Stimulated activated CD8-positive, alpha-beta memory T cell treated with anti-CD3 and anti-CD28 coated beads, Interleukin-7, amount 100 ng/mL, for 48 hours (primary cell): ENCODE measurements at regions not wholly inside any gene's neighbourhood (a gene's known extent, or its start where the extent isn't known, plus 50 kb on each side); places are given as distances from the start of the nearest gene placed in this dataset.
A peak's percentile ranks its signal among the peaks of the same experiment; 100 is the strongest.

Source experiments
- DNase-seq, 2 donors: peaks; one replicate each; pipeline ENCODE4 v3.0.0-alpha.2; 2020; ENCODE audit warnings: low read depth in 1 of 2; ENCODE audit errors: extremely low read depth in 1 of 2

DNA sequence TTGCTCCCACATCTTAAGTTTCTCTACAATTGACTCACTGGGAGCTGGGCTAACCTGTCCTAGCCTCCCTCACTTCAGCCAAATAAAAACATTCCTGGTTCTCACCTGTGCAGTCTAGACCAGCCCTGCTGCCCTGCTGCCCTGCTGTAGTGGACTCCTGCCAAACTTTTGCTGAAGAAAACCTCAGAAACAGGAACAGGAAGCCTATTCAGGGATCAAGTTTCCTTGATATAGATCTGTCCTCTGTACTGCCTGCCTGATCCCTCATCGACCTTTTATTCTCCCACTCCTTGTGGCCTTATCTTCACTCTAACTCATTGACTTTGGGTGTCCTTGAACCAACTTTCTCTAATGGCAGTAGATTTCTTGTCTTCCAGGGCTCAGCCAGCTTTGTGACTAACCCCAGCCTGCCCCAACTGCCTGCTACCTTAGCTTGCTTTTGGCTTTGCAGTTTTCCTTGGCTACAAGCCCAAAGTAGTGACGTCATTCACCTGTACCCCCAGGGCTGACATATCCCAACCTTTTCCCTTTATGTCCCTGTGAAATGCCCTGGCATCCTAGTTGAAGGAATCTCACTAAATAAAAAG lies 234.8 kb downstream of the DUSP6 start:
- no peak for DNase-seq

DNA sequence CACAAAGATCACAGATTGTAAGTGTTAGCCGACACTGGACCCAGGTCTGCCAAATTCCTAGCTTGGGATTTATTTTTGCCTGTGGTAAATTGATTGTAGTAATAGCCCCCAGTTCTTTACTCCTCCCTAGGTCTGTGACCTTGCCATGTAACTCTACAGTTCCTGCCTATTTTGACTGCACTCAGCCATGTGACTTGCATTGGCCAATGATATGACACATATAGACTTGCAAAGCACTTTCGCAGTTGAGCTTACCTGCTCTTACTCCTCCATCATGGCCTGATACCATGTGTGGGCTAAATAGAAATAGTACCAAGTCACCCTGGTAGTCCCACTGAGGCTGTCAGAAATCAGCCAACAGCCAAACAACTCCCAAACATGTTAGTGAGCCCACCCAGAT lies 240.3 kb downstream of the DUSP6 start:
- DNase-seq, result no peak

DNA sequence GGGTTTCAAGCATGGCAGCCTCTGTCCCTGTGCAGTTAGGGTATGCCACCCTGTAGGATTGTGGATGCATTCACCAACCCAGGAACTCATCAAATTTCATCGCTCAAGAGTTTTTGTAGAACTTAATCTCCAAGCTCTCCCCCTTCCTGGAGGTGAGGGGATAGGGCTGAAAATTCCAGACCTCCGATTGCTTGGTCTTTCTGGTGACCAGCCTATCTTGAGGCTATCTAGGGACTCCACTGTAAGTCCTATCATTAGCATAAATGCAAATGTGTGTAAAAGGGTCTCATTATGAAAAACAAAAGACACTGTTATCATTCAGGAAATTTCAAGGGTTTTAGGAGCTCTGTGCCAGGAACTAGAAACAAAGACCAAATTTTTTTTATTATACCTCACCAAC lies 244.0 kb downstream of the DUSP6 start:
- no peak for DNase-seq

GRCh38 chr12:89106950-89107349 lies 245.4 kb downstream of the DUSP6 start:
- DNase-seq, result no peak

GRCh38 chr12:89105243-89105642 lies 247.1 kb downstream of the DUSP6 start:
- no peak for DNase-seq

GRCh38 chr12:89103831-89104230 lies 248.5 kb downstream of the DUSP6 start:
- DNase-seq, result no peak

DNA sequence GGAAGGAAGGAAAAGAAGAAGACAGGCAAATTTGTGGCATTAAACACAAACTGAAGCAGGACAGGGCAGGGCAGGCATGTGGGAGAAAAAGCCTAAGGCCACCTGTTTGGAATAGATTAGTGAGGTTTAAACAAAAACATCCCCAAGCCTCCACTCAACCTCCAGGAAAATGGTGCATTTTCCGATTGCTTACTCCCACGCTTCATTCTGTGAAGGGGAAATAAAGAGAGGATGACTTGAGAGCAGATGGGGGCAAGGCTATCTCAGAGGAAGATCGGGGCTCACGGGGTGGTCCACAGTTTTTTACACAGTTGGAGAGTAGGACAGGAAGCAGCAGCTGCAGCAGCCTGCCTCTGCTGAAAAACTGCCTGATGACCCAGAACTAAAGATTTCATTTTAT lies 250.9 kb downstream of the DUSP6 start:
- DNase-seq, result no peak

GRCh38 chr12:89098441-89099112 lies 253.7 kb downstream of the DUSP6 start:
- DNase-seq, result no peak

GRCh38 chr12:89092297-89092696 lies 260.0 kb downstream of the DUSP6 start:
- DNase-seq, result peak in 1 of 2 donors; percentile 23

DNA sequence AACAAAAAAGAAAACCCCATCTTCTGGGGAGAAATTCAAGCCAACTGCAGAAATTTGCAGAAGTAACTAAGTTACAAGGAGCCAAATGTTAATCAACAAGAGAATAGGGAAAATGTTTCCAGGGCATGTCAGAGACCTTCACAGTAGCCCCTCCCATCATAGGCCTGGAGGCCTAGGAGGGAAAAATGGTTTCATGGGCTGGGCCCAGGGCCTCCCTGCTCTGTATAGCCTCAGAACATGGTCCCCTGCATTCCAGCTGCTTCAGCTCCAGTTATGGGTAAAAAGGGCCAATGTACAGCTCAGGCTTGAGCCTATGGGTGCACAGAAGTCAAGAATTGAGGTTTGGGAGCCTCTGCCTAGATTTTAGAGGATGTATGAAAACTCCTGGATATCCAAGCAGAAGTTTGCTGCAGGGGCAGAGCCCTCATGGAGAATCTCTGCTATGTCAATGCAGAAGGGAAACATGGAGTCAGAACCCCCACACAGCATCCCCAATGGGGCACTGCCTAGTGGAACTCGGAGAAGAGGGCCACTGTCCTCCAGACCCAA lies 260.9 kb downstream of the DUSP6 start:
- DNase-seq, result no peak

GRCh38 chr12:89089264-89089663 lies 263.0 kb downstream of the DUSP6 start:
- no peak for DNase-seq

DNA sequence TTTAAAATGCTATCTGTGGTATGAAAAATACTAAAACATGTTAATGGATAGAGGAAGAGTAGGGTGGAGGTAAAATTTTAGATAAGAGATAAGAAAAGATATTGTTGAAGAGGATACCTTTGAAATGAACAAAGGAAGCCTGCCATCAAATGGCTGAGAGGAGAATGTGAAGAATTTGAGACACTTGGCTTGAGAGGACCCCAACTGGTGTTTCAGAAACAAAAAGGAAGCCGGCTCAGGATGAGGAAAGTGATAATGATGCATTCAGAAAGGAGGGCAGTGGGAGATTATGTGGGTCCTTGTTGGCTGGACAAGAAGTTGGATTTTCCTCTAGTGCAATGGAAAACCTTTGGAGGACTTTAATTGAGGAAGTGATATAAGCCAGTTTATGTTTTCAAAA lies 264.4 kb downstream of the DUSP6 start:
- no peak for DNase-seq

DNA sequence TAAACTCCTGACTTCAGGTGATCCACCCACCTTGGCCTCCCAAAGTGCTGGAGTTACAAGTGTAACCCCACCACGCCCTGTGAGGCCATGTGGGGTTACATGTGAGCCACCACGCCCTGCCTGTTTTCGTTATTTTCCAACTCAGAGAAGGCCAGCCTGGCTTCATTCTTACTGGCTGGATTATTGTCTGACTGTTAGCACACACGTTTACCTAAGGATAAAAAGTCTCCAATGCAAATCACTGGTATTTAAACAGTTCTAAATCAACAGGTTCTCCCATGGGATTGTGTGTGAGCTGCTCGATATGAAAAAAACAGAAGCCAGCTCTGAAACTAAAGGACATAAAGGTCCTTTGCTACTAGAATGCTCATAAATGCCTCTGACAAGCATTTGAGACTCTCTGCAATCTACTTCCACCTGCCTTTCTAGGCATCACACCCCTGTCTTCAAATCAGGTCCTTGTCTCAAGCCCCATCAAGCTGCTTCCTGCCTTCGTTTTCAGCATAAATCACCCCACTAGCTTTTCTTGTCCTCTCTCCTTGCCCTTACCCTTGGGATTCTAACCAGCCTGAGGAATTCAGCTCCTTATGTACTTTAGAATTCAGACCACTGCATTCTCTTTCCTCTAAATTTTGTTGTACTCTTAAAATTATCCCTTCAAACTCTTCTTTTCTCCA lies 265.0 kb downstream of the DUSP6 start:
- DNase-seq, result no peak

DNA sequence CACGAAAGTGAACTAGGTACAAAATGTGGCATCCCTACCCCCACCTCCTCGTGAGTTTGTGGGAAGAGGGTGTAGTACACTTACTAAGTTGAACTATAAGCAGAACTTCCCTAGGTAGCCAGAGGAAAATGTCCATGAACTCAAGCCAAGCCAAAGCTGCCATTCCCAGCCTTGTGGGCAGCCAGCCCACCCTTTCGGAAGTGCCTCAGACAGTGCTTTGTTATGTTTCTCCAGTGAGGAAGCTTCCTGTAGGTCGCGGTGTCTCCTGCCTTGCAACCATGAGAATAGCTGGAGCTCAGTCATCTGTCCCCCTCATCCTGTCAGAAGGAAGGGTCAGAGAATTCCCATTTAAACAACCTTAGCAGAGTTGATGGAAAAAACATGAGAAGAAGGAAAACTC lies 266.9 kb downstream of the DUSP6 start:
- no peak for DNase-seq

GRCh38 chr12:89084751-89085150 lies 267.6 kb downstream of the DUSP6 start:
- DNase-seq, result no peak

GRCh38 chr12:89083491-89083890 lies 268.8 kb downstream of the DUSP6 start:
- DNase-seq, result no peak

DNA sequence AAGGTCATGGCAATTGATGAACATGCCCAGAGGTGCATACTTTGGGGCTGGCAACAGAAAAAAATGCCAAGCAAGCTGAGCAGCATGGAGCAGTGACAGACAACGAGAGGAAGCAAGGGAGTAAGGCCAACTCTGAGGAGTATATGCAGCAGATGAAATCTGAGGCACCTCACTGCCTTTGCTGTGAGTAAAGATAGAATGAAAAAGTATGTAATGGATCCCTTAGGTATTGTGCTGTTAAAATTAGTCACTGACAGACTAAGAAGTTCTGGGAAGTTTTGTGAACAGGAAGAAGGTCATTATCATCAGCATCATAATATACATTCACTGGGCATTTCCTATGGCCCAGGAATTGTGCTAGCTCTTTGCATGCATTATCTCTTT lies 269.9 kb downstream of the DUSP6 start:
- no peak for DNase-seq

- no peak for DNase-seq
These were observed 270.5 kb downstream of the DUSP6 start for GRCh38 chr12:89081719-89082369.

DNA sequence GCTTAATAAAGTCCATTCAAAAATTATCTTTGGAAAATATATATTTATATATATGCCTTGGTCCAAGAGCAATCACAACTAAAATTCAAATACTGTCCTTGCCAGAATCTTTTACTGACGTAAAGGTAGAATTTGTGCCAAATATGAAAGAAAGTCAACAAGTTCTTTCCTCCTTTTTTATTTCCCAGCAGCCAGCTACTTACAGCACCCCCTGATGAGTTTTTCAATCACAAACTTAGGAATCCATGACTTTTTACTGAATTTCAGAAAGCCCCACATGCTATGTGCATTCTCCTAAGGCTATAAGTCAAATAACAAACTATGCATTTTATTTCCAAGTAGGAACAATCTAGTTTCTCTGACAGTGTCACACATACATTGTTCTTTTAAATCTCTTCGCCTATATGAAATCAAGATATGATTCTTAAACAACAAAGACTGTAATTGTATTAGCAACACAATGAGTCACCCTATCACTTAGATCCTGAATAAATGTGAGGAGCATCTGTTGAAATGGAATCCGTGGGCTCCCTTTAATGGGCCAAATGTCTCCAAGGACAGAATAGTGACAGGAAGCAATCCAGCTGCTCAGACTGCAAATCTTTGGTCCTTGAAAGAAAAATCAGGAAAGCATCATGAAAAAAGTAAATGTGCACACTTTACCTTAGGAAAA lies 271.4 kb downstream of the DUSP6 start:
- no peak for DNase-seq

GRCh38 chr12:89075880-89076540 lies 276.3 kb downstream of the DUSP6 start:
- DNase-seq, result no peak

GRCh38 chr12:89073659-89074058 lies 278.6 kb downstream of the DUSP6 start:
- DNase-seq, result no peak
